Pons (tissue), 1 donor: ENCODE measurements at regions not wholly inside any gene's neighbourhood (a gene's known extent, or its start where the extent isn't known, plus 50 kb on each side); places are given as distances from the start of the nearest gene placed in this dataset.

ENCODE experiments used
- DNase-seq: peaks from one replicate; pipeline ENCODE4 v3.0.0-alpha.2; 2016; ENCODE audit warnings: low spot score

DNA sequence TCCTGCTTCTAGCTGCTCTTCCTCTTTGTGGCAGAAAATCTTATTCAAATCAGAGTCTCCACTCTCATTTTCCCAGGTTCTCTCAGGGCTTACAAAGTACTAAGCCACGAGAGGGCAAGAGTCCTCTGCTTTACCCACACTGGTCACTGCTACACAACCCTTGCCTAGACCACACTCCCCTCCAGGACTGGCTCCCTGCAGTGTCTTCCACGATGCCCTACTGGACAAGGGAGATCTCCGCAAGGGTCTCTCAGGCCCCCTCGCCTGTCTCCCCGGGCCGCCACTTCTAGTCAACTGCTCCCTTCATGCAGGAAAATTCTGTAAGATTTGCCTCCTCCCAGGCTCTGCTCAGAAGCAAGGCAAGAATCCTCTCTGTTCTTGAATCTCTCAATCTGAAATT lies 319.6 kb downstream of the RRAGC start:
- no peak for DNase-seq

DNA sequence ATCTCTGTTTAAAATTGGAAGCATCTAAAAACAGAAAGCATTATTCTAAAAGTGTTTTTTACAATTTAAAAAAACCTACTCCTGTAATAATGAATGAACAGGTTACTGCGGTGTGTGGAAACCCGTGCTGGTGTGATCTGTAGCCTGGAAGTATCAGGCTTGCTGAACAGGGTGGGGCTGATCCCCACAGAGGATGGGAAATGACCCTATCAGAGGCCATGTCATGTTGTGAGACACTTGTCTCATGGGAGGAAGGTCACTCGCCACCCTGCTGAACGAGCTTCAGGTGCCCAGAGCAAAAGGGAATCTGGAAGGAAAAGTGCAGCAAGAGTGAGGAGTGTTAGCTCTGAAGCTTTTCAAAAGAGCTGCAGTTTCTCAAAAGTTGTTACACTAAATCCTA lies 320.7 kb downstream of the RRAGC start:
- no peak for DNase-seq

DNA sequence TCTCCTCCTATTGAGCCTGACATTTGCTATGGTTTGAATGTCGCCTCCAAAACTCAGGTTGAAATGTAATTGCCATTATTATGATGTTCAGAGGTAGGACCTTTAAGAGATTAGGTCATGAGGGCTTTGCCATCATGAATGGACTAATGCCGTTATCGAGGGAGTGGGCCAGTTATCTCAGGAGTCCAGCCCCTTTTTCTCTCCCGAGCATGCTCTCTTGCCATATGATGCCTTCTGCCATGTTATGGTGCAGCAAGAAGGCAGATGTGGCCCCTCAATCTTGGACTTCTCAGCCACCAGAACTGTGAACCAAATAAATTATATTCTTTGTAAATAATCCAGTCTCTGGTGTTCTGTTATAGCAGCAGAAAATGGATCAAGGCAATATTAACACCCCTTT lies 323.5 kb downstream of the RRAGC start:
- no peak for DNase-seq

DNA sequence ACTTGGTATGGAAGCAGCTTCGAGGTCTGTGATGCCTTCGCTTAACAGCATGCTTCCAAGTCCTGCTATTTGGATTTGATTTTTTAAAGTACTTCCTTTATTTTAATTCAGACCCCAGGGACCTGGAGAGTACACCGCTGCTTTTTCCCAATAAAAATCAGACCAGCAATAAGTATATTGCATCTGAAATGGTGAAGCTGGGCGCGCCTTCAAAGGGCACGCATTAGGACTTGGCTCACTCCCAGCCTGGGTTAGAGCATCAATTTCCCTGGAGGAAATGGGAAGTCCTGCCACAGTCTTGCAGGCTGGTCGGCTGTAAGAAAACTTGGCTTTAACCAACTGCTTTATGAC lies 325.1 kb downstream of the RRAGC start:
- DNase-seq = no peak

DNA sequence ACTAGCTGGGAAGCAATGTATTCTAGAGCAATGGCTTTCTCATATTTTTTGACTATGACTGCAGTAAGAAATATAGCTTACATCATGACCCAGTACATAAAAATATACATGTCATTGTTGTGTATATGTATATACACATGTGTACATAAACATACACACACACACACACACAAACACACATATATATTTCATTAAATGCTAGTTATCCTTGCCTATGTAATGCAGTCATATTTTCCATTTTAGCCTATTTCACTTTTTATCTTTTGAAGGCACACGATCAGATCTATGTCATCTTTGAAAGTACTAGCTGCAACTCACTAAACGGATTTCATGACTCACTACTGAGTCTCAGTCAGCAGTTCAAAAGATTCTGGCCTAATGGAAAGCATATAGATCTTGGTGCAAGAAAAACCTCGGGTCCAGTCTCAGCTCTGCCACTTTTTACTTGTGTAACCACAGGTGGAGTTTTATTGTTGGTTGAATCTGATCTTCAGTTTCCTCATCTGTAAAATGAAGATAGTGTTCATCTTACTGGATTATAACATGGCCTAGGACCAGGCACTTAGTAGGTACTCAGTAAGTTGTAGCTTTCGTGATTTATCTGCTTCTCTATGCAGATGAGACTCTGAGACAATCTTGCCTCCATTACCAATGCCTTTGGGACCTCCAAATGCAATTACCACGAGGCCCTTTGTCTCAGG lies 325.6 kb downstream of the RRAGC start:
- DNase-seq = no peak

DNA sequence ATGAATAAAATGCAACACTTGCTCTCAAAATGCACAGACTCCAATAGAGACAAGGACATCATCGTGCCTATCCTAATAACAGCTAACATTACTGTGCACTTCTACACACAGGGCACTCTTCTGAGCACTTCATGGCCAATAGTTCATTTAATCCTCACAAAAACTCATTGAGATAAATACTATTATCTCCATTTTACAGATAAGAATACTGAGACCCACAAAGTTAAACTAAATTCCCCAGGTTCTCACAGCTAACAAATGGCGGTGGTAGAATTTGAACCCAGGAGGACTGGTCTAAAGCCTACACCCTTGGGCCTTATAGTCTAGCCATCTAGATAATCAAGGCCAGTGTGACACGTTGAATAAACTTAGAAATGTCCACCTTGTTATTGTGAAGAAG lies 328.6 kb downstream of the RRAGC start:
- no peak for DNase-seq

DNA sequence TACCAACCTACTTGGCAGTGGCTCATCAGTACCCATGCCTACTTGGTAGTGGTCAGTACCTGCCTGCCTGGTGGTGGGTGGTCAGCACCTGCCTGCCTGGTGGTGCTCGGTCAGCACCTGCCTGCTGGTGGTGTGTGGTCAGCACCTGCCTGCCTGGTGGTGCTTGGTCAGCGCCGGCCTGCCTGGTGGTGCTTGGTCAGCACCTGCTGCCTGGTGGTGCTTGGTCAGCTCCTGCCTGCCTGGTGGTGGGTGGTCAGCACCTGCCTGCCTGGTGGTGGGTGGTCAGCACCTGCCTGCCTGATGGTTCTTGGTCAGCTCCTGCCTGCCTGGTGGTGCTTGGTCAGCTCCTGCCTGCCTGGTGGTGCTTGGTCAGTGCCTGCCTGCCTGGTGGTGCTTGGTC lies 329.6 kb downstream of the RRAGC start:
- DNase-seq = no peak

DNA sequence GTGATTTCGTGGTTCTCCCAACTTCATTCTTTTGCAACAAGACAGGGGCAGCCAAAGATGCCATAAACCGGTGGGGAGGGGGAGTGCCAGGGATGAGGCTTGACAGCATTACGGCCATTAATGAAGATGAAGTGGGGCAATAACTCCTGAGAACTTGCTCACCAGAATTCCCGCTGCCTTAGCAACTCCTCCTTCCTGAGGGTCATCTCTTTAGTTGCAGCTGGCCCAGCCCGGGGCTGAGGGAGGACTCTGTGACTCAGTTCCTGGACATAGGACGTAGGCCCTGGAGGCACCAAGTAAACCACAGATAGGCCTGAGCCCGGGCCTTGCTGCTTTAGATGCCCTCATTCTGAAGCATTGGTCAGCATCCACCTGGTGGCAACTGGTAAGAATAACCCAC lies 330.2 kb downstream of the RRAGC start:
- no peak for DNase-seq

DNA sequence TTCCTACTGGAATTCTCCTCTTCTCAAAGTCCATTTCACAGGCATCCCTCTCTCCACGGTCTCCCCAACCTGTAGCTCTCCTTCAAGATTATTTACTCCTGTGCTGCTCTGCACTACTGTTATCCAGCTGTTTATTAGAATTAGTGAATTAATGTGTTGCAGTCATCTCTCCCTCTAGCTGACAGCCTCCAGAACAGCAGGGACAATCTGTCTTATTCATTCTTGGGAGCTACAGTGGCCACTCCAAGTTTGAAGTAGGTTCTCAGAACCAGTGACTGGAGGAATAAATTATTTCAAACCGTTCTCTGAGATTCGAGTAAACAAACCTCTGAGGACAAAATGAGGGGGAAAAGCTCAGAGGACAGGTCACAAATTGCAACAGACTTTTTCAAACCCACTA lies 330.9 kb downstream of the RRAGC start:
- DNase-seq = no peak

DNA sequence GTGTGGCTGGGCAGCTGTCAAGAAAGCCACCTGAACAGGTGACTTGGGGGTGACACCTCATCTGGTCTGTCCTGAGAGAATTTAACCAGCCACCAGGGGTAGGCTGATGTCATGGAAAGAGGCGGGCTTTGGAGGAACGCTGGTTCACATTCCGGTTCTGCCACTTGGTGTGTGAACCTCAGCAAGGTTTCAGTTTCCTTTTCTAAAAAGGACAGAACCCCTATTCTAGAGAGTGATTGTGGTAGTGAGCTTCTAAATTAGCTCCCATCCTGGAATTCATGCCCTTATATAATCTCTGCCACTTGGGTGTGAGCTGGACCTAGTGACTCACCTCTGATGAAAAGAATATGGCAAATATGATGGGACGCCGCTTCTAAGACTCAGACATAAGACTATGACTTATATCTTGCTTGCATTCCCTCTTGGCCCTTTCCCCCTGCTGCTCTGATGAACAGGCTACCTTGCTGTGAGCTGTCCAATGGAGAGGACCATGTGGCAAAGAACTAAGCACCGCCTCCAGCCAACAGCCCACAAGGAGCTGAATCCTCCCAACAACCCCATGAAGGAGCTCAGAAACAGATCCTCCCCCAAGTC lies 332.1 kb downstream of the RRAGC start:
- DNase-seq = no peak

DNA sequence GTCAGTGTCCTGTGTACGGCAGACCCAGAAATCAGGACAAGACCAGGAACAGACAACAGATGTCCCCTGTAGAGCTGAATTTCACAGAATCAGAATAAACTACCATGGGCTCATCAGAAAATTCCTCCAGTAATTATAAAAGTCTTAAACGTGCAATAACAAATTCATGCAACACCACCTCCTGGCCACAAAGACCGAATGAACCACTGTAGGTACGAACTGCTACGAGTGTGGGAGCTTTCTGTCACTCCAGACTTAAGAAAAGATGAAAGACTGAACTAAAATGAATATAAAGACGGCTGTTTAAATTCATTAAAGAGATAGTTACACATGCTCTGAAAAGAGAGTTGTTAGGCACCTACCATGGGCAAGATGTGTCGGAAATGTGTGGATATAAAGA lies 333.5 kb downstream of the RRAGC start:
- no peak for DNase-seq

DNA sequence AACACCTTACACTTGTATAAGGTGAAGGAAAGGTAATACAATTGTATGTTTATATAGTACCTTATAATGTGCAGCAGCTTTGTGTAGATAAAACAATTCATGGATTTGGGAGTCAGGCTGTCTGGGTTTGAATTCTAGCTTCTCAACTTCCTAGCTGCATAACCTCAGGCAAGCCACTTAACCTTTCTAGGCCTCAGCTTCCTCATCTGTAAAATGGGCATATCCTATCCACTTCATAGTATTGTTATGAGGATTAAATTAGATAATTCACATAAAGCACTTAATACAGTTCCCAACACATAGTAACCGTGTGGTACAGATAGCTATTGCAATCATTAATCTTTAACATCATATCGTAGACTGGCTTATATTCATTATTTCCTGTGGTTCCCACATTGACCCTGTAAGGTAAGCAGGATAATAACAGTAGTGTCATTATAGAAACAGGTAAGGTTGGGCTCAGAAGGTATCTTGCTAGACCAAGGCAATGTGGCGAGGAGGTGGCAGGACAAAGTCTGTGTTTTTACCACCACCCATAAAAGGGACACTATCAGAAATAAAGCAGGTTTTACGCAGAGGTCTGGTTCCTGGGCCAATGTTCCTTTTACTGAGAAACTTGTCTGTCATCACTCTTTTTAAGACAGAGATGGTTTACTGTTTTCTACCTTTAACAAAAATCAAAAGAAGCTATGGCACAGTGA lies 334.1 kb downstream of the RRAGC start:
- no peak for DNase-seq

DNA sequence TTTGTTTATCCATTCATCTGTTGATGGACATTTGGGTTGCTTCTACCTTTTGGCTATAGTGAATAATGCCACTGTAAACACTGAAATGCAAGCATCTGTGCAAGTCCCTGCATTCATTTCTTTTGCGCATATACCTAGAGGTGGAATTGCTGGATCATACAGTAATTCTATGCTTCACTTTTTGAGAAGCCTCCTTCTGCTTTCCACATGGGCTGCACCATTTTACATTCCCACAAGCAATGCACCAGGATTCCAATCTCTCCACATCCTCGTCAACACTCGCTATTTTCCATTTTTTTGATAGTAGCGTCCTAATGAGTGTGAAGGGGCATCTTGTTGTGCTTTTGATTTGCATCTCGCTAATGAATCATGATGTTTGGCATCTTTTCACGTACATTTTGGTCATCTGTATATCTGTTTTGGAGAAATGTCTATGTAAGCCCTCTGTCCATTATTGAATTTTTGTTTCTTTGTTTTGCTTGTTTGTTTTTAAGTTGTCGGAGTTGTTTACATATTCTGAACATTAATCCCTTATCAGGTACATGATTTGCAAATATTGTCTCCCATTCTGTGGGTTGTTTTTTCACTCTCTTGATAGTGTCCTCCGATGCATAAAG lies 335.4 kb downstream of the RRAGC start:
- DNase-seq = no peak

DNA sequence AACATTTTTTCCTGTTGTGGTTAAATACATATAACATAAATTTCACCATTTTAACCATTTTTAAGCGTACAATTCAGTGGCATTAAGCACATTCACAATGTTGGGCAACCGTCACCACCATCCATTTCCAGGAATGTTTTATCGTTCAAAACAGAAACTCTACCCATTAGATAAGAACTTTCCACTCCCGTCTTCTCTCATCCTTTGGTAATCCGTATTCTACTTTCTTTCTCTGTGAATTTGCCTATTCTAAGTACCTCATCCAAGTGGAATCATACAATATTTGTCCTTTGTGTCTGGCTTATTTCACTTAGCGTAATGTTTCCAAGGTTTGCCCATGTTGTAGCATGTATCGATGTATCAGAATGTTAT lies 336.0 kb downstream of the RRAGC start:
- no peak for DNase-seq

DNA sequence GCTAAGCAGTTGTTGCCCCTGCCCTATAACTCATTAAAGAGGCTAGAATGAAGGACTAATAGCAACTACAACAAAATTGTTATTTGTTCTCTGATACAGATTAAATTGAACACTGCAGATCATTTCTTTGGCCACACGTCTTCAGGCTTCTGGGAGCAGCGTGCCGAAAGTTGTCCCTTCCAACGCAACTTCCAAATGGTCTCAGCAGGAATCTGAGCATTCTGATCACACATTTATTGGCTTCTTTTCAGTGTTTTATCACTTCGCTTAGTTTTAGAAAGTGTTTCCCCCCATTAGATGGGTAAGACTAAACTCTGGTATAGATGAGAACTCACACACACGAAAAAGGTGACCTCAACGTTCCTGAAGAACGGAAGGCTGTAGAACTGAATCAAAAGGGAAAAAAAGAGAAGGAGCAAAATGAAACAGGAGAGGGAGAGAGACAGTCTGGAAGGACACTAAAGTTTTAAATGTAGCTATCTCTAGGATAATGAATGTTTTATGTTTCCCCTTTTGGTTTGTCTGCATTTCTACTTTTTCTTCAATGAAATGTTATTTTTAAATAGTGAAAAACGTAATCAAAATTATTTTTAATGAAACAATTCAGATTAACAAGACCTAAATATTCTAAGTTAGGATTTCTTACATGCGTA lies 336.5 kb downstream of the RRAGC start:
- no peak for DNase-seq

DNA sequence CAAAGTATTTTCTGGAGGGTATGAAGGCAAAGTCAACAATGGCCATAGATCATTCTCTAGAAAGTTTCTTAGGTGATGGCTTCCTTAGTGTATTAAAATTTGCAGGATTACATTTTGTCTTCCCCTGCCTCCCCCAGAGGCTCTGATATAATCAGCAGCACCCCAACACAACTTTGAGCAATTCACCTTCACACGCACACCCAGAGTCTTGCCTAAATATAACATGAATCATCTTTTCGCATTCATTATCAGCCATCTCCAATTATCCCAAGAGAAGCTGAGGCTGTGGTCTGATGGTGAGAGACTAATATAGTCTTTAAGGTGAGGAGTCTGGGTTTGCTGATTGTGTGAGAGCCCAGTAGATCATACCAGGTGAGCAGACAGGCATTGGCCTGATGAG lies 343.0 kb downstream of the RRAGC start:
- no peak for DNase-seq

DNA sequence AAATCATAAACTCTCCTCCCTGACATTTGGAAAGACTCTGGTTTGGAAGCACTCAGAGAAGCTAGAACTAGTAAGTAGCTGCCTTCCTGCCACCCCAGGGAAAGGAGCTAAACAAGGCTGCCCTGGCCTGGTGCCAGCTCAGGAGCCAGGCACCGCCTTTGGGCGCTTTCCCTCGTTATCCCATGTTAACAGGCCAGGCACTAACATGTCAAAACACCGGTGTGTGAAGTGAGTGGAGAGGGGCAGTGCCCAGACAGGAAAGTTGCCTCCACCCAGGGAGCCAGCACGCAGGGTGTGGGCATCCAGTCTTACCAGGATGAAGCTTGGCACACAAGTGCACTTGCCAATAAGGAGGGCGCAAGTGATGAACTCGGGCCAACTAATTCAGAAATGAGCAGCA lies 346.8 kb downstream of the RRAGC start:
- no peak for DNase-seq

DNA sequence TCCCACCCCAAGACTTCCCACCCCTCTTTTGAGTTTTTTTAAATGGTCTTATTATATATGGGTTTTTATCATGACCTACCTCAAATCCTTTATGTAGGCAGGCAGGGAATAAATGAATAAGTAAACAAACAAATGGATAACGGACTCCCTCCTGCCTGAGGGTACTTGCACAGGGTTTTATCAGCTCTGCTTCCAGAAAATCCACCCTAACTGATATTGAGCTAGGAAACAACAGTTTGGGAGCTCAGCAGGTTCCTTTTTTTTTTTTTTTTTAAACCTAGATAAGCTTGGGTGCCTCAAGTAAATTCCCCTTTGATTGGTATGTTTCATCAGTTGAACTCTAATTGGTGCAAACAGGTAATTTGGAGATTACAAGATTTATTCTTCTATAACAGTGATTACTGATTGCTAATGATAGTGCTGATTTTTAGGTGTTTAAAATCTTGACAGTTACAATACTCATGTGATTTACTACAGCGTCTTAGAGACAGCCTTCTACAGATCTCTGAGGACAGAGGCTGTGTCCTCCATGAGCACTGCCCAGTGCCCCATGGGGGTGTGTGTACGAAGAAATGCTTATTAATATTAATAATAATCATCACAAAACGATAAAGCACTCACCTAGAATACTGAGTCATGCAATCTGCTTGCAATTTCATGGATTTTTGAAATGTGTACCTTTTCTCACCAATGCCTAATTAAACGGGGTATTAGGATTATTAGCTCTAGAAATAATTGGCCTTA lies 347.4 kb downstream of the RRAGC start:
- no peak for DNase-seq

DNA sequence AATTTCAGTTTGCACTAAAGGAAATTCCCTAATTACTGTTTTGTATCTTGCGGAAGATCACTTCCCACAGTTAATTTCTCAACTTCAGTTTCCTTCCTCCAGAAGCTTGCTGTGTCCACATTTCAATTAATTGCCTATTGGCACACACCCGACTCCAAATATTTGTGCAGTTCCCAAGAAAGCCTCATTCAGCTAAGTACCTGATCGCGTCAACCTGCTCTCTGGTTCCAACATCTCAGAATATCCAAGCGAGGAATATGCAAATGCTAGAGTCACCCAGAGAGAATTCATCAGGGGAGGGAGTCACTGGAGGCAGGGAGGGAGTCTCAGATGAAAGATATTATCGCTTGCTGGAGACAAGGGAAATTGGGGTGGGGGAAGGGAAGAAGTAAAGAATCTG lies 351.3 kb downstream of the RRAGC start:
- DNase-seq = no peak

DNA sequence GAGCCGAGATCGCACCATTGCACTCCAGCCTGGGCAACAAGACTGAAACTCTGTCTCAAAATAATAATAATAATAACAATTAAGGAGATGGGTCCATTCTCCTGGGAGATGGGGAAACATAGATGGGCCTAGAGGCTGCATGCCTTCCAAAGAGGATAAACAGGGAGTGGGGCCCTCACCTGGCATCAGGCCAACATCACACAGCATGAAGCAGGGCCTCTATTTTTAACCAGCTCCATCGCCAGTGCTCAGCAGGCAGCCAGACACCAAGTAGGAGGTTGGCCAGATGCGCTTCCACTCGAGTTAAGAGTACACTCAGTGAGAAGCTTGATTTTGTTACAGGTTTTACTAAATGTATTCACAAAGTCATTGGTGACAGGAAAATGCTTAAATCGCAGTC lies 352.0 kb downstream of the RRAGC start:
- DNase-seq = no peak

DNA sequence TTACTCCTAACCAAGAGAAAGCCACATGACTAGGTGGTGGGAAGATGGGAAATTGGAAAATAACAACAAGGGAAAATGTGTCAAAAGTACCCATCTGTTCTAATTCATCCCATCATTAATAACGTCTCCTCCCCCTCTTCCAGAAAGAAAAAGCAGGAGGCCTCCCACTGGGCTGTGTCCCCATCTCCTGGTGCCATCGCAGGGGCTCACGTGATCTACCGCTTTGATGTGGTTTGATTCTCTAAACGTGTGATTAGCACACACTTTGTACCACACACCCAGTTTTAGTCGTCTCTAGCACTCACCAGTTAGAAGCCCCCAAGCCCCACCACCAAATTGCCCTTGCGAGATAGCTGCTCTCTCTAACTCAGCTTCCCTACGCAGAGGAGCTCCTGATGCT lies 353.6 kb downstream of the RRAGC start:
- no peak for DNase-seq

DNA sequence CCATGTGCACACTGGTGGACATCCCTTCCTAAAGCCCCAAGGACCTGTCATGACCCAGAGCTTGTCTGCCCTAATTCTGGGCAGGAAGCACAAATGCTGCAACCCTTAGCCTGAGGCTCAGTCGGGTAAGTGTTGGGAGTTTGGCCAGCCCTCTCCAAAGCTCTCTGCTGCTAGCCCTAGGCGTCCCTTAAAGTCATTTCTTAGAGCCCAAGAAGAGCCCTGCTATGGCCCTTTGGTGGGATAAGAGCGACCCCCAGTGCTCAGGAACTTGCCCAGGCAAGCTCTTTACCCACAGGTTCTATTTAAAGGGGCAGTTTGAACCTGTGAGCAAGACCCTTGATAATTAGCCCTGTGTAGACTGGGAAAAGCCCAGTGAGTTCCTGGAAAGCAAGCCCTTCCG lies 356.8 kb downstream of the RRAGC start:
- no peak for DNase-seq
